Fibroblast of lung (primary cell): ENCODE measurements at regions not wholly inside any gene's neighbourhood (a gene's known extent, or its start where the extent isn't known, plus 50 kb on each side); places are given as distances from the start of the nearest gene placed in this dataset.
A peak's percentile ranks its signal among the peaks of the same experiment; 100 is the strongest.

Experiments used
- DNase-seq, 2 donors: peaks; one replicate each; pipeline versions ENCODE4 v3.0.0 to v3.0.0-alpha.2; 2010; ENCODE audit warnings: low read depth in 2 of 2
- H2AFZ ChIP-seq: 2 replicates; pipeline ENCODE4 v1.5.1; 2012; ENCODE audit warnings: low read length, control low read depth, inconsistent platforms
- H3K27ac ChIP-seq: 2 replicates; pipeline ENCODE4 v1.5.1; 2011; ENCODE audit warnings: low read length, control low read depth; ENCODE audit not compliant: insufficient read depth
- H3K27me3 ChIP-seq: 2 replicates; pipeline ENCODE4 v1.5.1; 2011; ENCODE audit warnings: mild to moderate bottlenecking, low read length; ENCODE audit not compliant: control insufficient read depth, insufficient read depth
- H3K36me3 ChIP-seq: 2 replicates; pipeline ENCODE4 v1.5.1; 2011; ENCODE audit warnings: low read length; ENCODE audit not compliant: control insufficient read depth, insufficient read depth
- H3K4me1 ChIP-seq: 2 replicates; pipeline ENCODE4 v1.5.1; 2011; ENCODE audit warnings: low read length; ENCODE audit not compliant: control insufficient read depth, insufficient read depth; ENCODE audit errors: extremely low read depth
- H3K4me2 ChIP-seq: 2 replicates; pipeline ENCODE4 v1.5.1; 2011; ENCODE audit warnings: low read length, control low read depth; ENCODE audit not compliant: insufficient read depth; ENCODE audit errors: extremely low read depth
- H3K4me3 ChIP-seq, 4 experiments: fragments of 200-600 bp in 1 of 4; sonication (generic) in 1 of 4; replicated peaks in 1 of 4; 2 replicates each; pipeline ENCODE4 v1.5.1; 2011 to 2016; ENCODE audit warnings: low read length in 4 of 4, low read depth in 3 of 4, mild to moderate bottlenecking in 3 of 4, control low read depth in 2 of 4, inconsistent platforms in 1 of 4, mixed read lengths in 1 of 4; ENCODE audit not compliant: insufficient read depth in 1 of 4; ENCODE audit errors: control extremely low read depth in 1 of 4
- H3K79me2 ChIP-seq: 2 replicates; pipeline ENCODE4 v1.5.1; 2012; ENCODE audit warnings: mild to moderate bottlenecking, low read length, inconsistent platforms; ENCODE audit not compliant: control insufficient read depth, insufficient read depth
- H3K9ac ChIP-seq: 2 replicates; pipeline ENCODE4 v1.5.1; 2011; ENCODE audit warnings: mild to moderate bottlenecking, low read length, control low read depth; ENCODE audit not compliant: insufficient read depth
- H3K9me3 ChIP-seq: 2 replicates; pipeline ENCODE4 v1.5.1; 2012; ENCODE audit warnings: low read depth, low read length; ENCODE audit not compliant: control insufficient read depth, insufficient read depth
- H4K20me1 ChIP-seq: 2 replicates; pipeline ENCODE4 v1.5.1; 2011; ENCODE audit warnings: low read length; ENCODE audit not compliant: control insufficient read depth, insufficient read depth; ENCODE audit errors: extremely low read depth
- EZH2 ChIP-seq: IDR thresholded peaks from 2 replicates; pipeline ENCODE4 v1.5.1; 2012; ENCODE audit warnings: low read length, control low read depth, mild to moderate bottlenecking; ENCODE audit errors: missing control alignments
- TF ChIP-seq, protein P1 (sequence below), 2 donors: IDR thresholded peaks in 1 of 2; conservative IDR thresholded peaks in 1 of 2; 1 replicate in 1 of 2; 2 replicates in 1 of 2; pipeline ENCODE4 v1.5.1; 2011 to 2012; ENCODE audit warnings: low read length in 2 of 2, control low read depth in 1 of 2, inconsistent platforms in 1 of 2, low read depth in 1 of 2, mild to moderate bottlenecking in 1 of 2

DNA sequence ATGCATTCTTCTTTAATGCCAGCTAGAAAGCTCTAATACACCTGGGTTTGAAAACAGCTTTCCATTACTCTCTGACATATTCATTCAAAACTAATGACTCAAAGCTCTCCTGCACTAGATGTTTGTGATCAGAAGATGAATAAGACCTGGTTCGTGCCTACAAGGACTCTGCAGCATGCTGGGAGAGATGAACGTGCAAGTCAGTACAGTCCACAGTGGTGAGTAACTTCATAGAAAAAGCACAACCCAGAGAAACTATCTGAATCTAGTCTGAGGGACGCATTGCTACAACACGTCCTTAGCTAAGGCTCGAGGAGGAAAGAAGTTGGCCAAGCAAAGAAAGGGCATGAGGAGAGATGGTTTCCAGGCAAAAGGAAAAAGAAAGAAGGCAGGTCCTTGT lies 234.3 kb downstream of the OSR1 start:
- TF ChIP-seq, protein P1, sequence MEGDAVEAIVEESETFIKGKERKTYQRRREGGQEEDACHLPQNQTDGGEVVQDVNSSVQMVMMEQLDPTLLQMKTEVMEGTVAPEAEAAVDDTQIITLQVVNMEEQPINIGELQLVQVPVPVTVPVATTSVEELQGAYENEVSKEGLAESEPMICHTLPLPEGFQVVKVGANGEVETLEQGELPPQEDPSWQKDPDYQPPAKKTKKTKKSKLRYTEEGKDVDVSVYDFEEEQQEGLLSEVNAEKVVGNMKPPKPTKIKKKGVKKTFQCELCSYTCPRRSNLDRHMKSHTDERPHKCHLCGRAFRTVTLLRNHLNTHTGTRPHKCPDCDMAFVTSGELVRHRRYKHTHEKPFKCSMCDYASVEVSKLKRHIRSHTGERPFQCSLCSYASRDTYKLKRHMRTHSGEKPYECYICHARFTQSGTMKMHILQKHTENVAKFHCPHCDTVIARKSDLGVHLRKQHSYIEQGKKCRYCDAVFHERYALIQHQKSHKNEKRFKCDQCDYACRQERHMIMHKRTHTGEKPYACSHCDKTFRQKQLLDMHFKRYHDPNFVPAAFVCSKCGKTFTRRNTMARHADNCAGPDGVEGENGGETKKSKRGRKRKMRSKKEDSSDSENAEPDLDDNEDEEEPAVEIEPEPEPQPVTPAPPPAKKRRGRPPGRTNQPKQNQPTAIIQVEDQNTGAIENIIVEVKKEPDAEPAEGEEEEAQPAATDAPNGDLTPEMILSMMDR (conservative IDR thresholded peaks at IDR 0.05 in 1 of 2, IDR thresholded peaks at IDR 0.05 in 1 of 2; ENCODE audit: low read depth in 1 of 2, low read length in 2 of 2), result no peak
- TF ChIP-seq EZH2, result no peak
- Histone ChIP-seq H3K27me3 (no peaks in the 10 kb centered on the region), H3K9me3 (no peaks in the 10 kb centered on the region), H3K79me2 (no peaks in the 10 kb centered on the region), H3K4me1 (peaks cover 10% of the 10 kb centered on the region), H2AFZ (no peak overlapping the region), H3K4me3 (no peak overlapping the region), H3K27ac (no peak overlapping the region), H4K20me1 (no peaks in the 10 kb centered on the region), H3K36me3 (no peaks in the 10 kb centered on the region), H3K9ac (no peak overlapping the region), H3K4me2 (peak overlapping the region; percentile 28)
- peak; percentile 42 to 94 for DNase-seq

GRCh38 chr2:19123556-19123955 lies 234.9 kb downstream of the OSR1 start:
- Histone ChIP-seq H3K36me3 (no peaks in the 10 kb centered on the region), H3K79me2 (no peaks in the 10 kb centered on the region), H3K9ac (no peak overlapping the region), H3K4me1 (peaks cover 10% of the 10 kb centered on the region), H3K27ac (no peak overlapping the region), H3K4me2 (no peak overlapping the region), H3K4me3 (no peak overlapping the region), H4K20me1 (no peaks in the 10 kb centered on the region), H2AFZ (no peak overlapping the region), H3K27me3 (no peaks in the 10 kb centered on the region), H3K9me3 (no peaks in the 10 kb centered on the region)
- TF ChIP-seq EZH2, result no peak
- TF ChIP-seq, protein P1 (conservative IDR thresholded peaks at IDR 0.05 in 1 of 2, IDR thresholded peaks at IDR 0.05 in 1 of 2; ENCODE audit: low read depth in 1 of 2, low read length in 2 of 2), result no peak
- no peak for DNase-seq

- Histone ChIP-seq H2AFZ (no peak overlapping the region), H4K20me1 (no peaks in the 10 kb centered on the region), H3K36me3 (no peaks in the 10 kb centered on the region), H3K79me2 (no peaks in the 10 kb centered on the region), H3K9ac (no peak overlapping the region), H3K4me2 (no peak overlapping the region), H3K27ac (no peak overlapping the region), H3K4me1 (peaks cover 10% of the 10 kb centered on the region), H3K4me3 (no peak overlapping the region), H3K9me3 (no peaks in the 10 kb centered on the region), H3K27me3 (no peaks in the 10 kb centered on the region)
- TF ChIP-seq, protein P1 (conservative IDR thresholded peaks at IDR 0.05 in 1 of 2, IDR thresholded peaks at IDR 0.05 in 1 of 2; ENCODE audit: low read depth in 1 of 2, low read length in 2 of 2), result no peak
- no peak for TF ChIP-seq EZH2
- DNase-seq, result no peak
These were observed 236.2 kb downstream of the OSR1 start for GRCh38 chr2:19122220-19122619.
